Right lobe of liver (tissue), 6 donors: ENCODE measurements at regions not wholly inside any gene's neighbourhood (a gene's known extent, or its start where the extent isn't known, plus 50 kb on each side); places are given as distances from the start of the nearest gene placed in this dataset.

ENCODE experiments used
- ATAC-seq, 4 donors: fragments of 200-7000 bp; cut with Tn5 transposase; one replicate each; pipeline ENCODE4 v1.9.1; 2020; ENCODE audit warnings: mild to moderate bottlenecking in 4 of 4, moderate library complexity in 4 of 4
- DNase-seq, 3 donors: peaks; one replicate each; pipeline ENCODE4 v3.0.0-alpha.2; 2020
- H3K27ac ChIP-seq, 3 donors: fragments of 200-600 bp; one replicate each; pipeline ENCODE4 v1.8.0; 2022
- H3K27me3 ChIP-seq, 2 donors: fragments of 200-600 bp; one replicate each; pipeline ENCODE4 v1.8.0; 2022
- H3K36me3 ChIP-seq, 4 donors: fragments of 200-600 bp; sonication (generic) in 1 of 4; one replicate each; pipeline versions ENCODE4 v1.5.1 to v1.8.0; 2017 to 2022; ENCODE audit warnings: control low read depth in 1 of 4
- H3K4me1 ChIP-seq, 4 donors: fragments of 200-600 bp; sonication (generic) in 1 of 4; one replicate each; pipeline versions ENCODE4 v1.5.1 to v1.8.0; 2017 to 2022; ENCODE audit warnings: control low read depth in 1 of 4
- H3K4me3 ChIP-seq, 3 donors: fragments of 200-600 bp; one replicate each; pipeline ENCODE4 v1.8.0; 2022
- H3K9me3 ChIP-seq, 4 donors: fragments of 200-600 bp; sonication (generic) in 1 of 4; one replicate each; pipeline versions ENCODE4 v1.5.1 to v1.8.0; 2017 to 2022; ENCODE audit warnings: control low read depth in 1 of 4
- POLR2A ChIP-seq: fragments of 450-650 bp; IDR thresholded peaks from one replicate; pipeline ENCODE4 v1.6.1; 2017; ENCODE audit warnings: antibody characterized with exemption, mild to moderate bottlenecking
- WGBS: methylation state at CpG from one replicate; pipeline ENCODE4 v1.1.6; 2018; ENCODE audit warnings: low coverage, low lambda C conversion rate; ENCODE audit not compliant: insufficient coverage; ENCODE audit errors: missing lambda C conversion rate; 5-methylcytosine and 5-hydroxymethylcytosine counted together
- intact Hi-C, 2 donors: fragments of 100-400 bp; cut with DNase I; formaldehyde crosslinking; loops; one replicate each; pipeline versions ENCODE4 v1.11.2 to v1.14.1; 2022
- TF ChIP-seq, protein P1 (sequence below), 4 donors: fragments of 200-600 bp in 3 of 4; fragments of 450-650 bp in 1 of 4; IDR thresholded peaks; one replicate each; pipeline versions ENCODE4 v1.5.1 to v1.8.0; 2016 to 2022; ENCODE audit warnings: antibody characterized with exemption in 4 of 4, mild to moderate bottlenecking in 2 of 4
- donor health status: DM: no; HTN: yes; CAD: no.
- donor health status: DM: no; HTN: no; CAD: no.
- donor health status: DM: no; HTN: no; CAD: no.
- donor health status: DM: no; HTN: yes; CAD: no.
- donor health status: DM: no; HTN: yes; CAD: no.

DNA sequence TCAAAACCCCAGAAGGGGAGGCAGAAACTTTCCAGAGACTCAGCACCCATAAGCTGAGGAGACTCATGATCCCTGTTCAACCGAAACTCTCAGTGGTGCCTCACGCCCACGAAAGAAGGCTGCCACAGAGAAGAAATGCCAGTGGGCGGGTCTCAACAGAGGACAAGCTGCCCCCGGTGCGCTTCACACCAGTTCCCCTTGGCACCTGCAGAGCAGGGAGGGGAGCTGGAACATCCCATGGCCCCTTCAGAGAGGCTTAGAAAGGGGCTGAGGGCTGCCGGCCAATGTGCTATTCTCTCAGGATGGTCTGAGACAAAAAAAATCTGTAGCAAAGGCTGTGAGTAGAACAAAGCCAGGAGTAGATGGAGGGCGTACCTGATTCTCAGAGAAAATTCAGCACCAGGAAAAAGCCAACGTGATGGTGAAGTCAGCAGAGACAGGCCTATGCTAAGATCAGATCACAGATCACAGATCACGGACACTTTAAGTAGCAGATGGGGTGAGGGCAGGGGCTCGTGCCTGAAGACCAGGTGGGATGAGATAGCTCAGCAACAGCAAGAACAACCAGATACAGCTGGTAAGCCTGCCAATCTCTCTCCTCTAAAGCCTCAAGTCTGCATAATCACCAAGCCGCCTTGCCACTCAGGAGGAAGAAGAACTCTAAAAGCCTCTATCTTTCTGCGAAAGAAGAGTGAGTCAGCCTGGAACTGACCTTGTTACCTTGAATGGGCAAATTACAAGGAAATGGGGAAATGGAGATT, 206.4 kb upstream of the GRIP1 start:
- intact Hi-C loops = no loop called here
- Histone ChIP-seq H3K27me3 (no peaks in the 10 kb centered on the region), H3K4me3 (no peak overlapping the region), H3K4me1 (no peaks in the 10 kb centered on the region), H3K36me3 (no peaks in the 10 kb centered on the region), H3K9me3 (no peaks in the 10 kb centered on the region), H3K27ac (no peak overlapping the region)
- WGBS = 45% methylated on average over 7 of the region's 13 CpGs
- TF ChIP-seq POLR2A = no peak
- TF ChIP-seq, protein P1, sequence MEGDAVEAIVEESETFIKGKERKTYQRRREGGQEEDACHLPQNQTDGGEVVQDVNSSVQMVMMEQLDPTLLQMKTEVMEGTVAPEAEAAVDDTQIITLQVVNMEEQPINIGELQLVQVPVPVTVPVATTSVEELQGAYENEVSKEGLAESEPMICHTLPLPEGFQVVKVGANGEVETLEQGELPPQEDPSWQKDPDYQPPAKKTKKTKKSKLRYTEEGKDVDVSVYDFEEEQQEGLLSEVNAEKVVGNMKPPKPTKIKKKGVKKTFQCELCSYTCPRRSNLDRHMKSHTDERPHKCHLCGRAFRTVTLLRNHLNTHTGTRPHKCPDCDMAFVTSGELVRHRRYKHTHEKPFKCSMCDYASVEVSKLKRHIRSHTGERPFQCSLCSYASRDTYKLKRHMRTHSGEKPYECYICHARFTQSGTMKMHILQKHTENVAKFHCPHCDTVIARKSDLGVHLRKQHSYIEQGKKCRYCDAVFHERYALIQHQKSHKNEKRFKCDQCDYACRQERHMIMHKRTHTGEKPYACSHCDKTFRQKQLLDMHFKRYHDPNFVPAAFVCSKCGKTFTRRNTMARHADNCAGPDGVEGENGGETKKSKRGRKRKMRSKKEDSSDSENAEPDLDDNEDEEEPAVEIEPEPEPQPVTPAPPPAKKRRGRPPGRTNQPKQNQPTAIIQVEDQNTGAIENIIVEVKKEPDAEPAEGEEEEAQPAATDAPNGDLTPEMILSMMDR (IDR thresholded peaks at IDR 0.05) = no peak
- no peak for DNase-seq
- no peak for ATAC-seq

DNA sequence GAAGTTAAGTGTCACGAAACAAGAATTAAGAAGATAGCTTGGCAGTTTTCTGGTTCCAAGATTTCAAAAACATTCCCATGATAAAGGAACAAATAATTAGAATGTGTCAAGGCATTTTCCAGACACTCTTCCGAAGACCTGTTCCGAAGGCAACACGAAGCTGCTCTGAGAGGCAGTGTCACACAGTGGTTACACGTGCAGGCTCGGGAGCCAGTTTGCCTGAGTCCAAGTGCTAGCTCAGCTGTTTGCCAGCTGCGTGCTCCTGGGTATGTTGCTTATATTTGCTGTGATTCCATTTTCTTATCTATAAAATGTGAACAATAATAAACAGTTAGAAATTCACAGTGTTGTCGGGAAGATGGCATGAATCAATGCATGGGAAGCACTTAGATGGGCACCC, 217.9 kb upstream of the GRIP1 start:
- H3K27ac ChIP-seq = no peak overlapping the region

DNA sequence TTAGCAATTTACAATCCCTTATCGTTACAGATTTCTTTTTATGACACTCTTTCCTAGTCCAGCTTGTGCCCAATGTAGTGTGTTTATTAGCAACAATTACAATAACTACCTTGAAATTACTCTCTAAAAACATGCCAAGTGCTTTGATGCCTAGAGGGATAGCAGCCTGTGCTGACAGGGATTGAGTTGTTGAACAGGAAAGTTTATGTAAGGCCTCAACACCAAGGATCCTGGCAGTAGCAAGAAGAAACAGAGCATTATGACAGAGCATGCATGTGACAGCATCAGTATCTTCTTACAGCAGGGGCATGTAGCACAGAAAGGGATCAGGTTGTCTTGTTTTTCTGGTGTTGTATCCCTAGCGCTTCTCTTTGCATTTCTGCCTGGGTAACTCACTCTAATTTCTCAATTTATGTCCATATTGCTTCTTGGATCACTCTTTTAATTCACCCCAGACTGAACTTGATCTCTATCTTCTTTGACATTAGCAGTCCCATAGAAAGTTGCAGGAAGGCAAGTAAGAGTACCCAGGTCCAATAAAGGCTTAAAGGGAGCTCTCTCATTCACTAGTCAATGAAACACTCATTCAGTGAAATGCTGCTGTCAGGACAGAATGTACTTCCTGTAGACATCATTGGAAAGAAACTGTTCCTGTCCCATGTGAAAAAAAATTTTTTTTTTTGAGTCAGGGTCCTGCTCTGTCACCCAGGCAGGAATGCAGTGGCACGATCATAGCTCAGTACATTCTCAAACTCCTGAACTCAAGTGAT, 220.0 kb upstream of the GRIP1 start:
- WGBS = 60% methylated on average over 3 of the region's 3 CpGs
- no peaks in the 10 kb centered on the region for H3K9me3 ChIP-seq
- no peak for TF ChIP-seq POLR2A
- TF ChIP-seq, protein P1 (IDR thresholded peaks at IDR 0.05) = no peak
- no peaks in the 10 kb centered on the region for H3K27me3 ChIP-seq
- H3K4me1 ChIP-seq = no peaks in the 10 kb centered on the region
- no peak for DNase-seq
- intact Hi-C loops = no loop called here
- H3K27ac ChIP-seq = no peak overlapping the region
- no peaks in the 10 kb centered on the region for H3K36me3 ChIP-seq
- ATAC-seq = no peak
- no peak overlapping the region for H3K4me3 ChIP-seq

More for the DNA sequence above, 217.9 kb upstream of the GRIP1 start:
- DNase-seq (no peak), ATAC-seq (no peak)
- Histone ChIP-seq H3K4me1 (no peaks in the 10 kb centered on the region), H3K4me3 (no peak overlapping the region), H3K36me3 (no peaks in the 10 kb centered on the region), H3K27me3 (no peaks in the 10 kb centered on the region), H3K9me3 (no peaks in the 10 kb centered on the region)
- WGBS = 46% methylated on average over 8 of the region's 8 CpGs
- TF ChIP-seq, protein P1 (IDR thresholded peaks at IDR 0.05) = no peak
- intact Hi-C loops = no loop called here

DNA sequence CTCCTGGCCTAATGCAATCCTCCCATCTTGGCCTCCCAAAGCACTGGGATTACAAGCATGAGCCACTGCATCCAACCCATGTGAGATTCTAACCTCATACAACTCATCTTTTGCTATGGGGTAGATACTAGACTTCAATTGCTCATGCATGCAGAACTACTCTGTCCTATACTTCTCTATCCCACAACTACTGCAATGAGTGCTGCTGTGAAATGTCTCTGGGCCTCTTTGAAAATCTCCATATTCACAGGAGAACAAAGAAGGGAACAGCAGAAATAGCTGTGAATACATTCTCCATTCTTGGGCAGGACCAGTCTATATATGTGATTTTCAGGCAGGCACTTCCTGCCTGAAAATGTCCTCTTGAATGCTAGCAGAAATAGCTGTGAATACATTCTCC, 220.7 kb upstream of the GRIP1 start:
- H3K9me3 ChIP-seq = no peaks in the 10 kb centered on the region
- no peak for DNase-seq

More for the DNA sequence above, 220.7 kb upstream of the GRIP1 start:
- Histone ChIP-seq H3K27ac (no peak overlapping the region), H3K27me3 (no peaks in the 10 kb centered on the region), H3K4me1 (no peaks in the 10 kb centered on the region), H3K36me3 (no peaks in the 10 kb centered on the region), H3K4me3 (no peak overlapping the region)
- intact Hi-C loops = no loop called here
- no peak for TF ChIP-seq POLR2A
- TF ChIP-seq, protein P1 (IDR thresholded peaks at IDR 0.05) = no peak
- ATAC-seq = no peak
